HEK293 (cell line): ENCODE measurements at regions not wholly inside any gene's neighbourhood (a gene's known extent, or its start where the extent isn't known, plus 50 kb on each side); places are given as distances from the start of the nearest gene placed in this dataset.

Source experiments
- CTCF ChIA-PET: fragments of 350-600 bp; formaldehyde crosslinking; extraction: SDS; loops from one replicate; lab custom pipeline; 2021; ENCODE audit warnings: antibody characterized with exemption; lab: Yijun Ruan, JAX
- POLR2A ChIA-PET: fragments of 300-600 bp; formaldehyde crosslinking; extraction: SDS; loops from one replicate; lab custom pipeline; 2020; ENCODE audit warnings: antibody characterized with exemption, inconsistent platforms; lab: Yijun Ruan, JAX
- H3K27ac ChIP-seq: fragments of 200-500 bp; sonication (Bioruptor generic); 2 replicates; pipeline ENCODE4 v1.5.1; 2014; ENCODE audit warnings: low read depth, low read length, control low read depth, inconsistent platforms; ENCODE audit errors: extremely low read depth
- H3K36me3 ChIP-seq, 2 experiments: fragments of 200-500 bp in 1 of 2; sonication (Bioruptor generic) in 1 of 2; 1 replicate in 1 of 2; 2 replicates in 1 of 2; pipeline ENCODE4 v1.5.1; 2014 to 2017; ENCODE audit warnings: inconsistent platforms in 2 of 2, low read length in 2 of 2; ENCODE audit not compliant: control insufficient read depth in 2 of 2, insufficient read depth in 1 of 2
- H3K4me1 ChIP-seq: fragments of 200-500 bp; sonication (Bioruptor generic); 2 replicates; pipeline ENCODE4 v1.5.1; 2014; ENCODE audit warnings: mild to moderate bottlenecking, low read length, inconsistent platforms; ENCODE audit not compliant: control insufficient read depth, insufficient read depth
- H3K4me3 ChIP-seq: 2 replicates; pipeline ENCODE4 v1.5.1; 2011; ENCODE audit warnings: low read depth, mild to moderate bottlenecking, control low read depth, low read length, moderate library complexity
- H3K9me3 ChIP-seq: fragments of 200-500 bp; sonication (Bioruptor generic); 2 replicates; pipeline ENCODE4 v1.5.1; 2014; ENCODE audit warnings: low read depth, low read length, inconsistent platforms; ENCODE audit not compliant: control insufficient read depth, insufficient read depth
- GLI2 ChIP-seq: fragments of 450-650 bp; formaldehyde crosslinking; IDR thresholded peaks from 2 replicates; pipeline ENCODE4; 2017; ENCODE audit warnings: missing biosample characterization, missing genetic modification characterization, low read depth, borderline replicate concordance
- KLF1 ChIP-seq: fragments of 450-650 bp; formaldehyde crosslinking; IDR thresholded peaks from 2 replicates; pipeline ENCODE4 v1.5.1; 2016; ENCODE audit warnings: missing biosample characterization, missing genetic modification characterization
- KLF8 ChIP-seq: fragments of 450-650 bp; formaldehyde crosslinking; IDR thresholded peaks from 2 replicates; pipeline ENCODE4 v1.5.1; 2016; ENCODE audit warnings: missing biosample characterization, missing genetic modification characterization
- OSR2 ChIP-seq: fragments of 450-650 bp; formaldehyde crosslinking; IDR thresholded peaks from 2 replicates; pipeline ENCODE4 v1.5.1; 2016; ENCODE audit warnings: missing biosample characterization, missing genetic modification characterization
- REPIN1 ChIP-seq: fragments of 450-650 bp; formaldehyde crosslinking; IDR thresholded peaks from 2 replicates; pipeline ENCODE4 v1.5.1; 2017; ENCODE audit warnings: missing biosample characterization, missing genetic modification characterization, low read depth
- ZBTB48 ChIP-seq: fragments of 450-650 bp; formaldehyde crosslinking; IDR thresholded peaks from 2 replicates; pipeline ENCODE4 v1.5.1; 2016; ENCODE audit warnings: missing biosample characterization, missing genetic modification characterization
- ZNF169 ChIP-seq: fragments of 450-650 bp; formaldehyde crosslinking; IDR thresholded peaks from 2 replicates; pipeline ENCODE4 v1.5.1; 2016; ENCODE audit warnings: missing biosample characterization, missing genetic modification characterization
- ZNF223 ChIP-seq: fragments of 450-650 bp; formaldehyde crosslinking; IDR thresholded peaks from 2 replicates; pipeline ENCODE4 v1.5.1; 2016; ENCODE audit warnings: missing biosample characterization, missing genetic modification characterization
- ZNF23 ChIP-seq: fragments of 450-650 bp; formaldehyde crosslinking; IDR thresholded peaks from 2 replicates; pipeline ENCODE4 v1.5.1; 2016; ENCODE audit warnings: missing biosample characterization, missing genetic modification characterization, borderline replicate concordance
- ZNF248 ChIP-seq: fragments of 450-650 bp; formaldehyde crosslinking; IDR thresholded peaks from 2 replicates; pipeline ENCODE4 v1.5.1; 2017; ENCODE audit warnings: missing biosample characterization, missing genetic modification characterization
- ZNF341 ChIP-seq: fragments of 450-650 bp; formaldehyde crosslinking; IDR thresholded peaks from 2 replicates; pipeline ENCODE4; 2016; ENCODE audit warnings: low read depth, missing biosample characterization, missing genetic modification characterization
- ZNF404 ChIP-seq: fragments of 450-650 bp; formaldehyde crosslinking; IDR thresholded peaks from 2 replicates; pipeline ENCODE4 v1.5.1; 2017; ENCODE audit warnings: missing biosample characterization, missing genetic modification characterization
- ZNF596 ChIP-seq: fragments of 450-650 bp; IDR thresholded peaks from 2 replicates; pipeline ENCODE4 v1.5.0; 2018; ENCODE audit warnings: missing biosample characterization, mild to moderate bottlenecking, missing genetic modification characterization, moderate library complexity
- ZXDB ChIP-seq: fragments of 450-650 bp; formaldehyde crosslinking; IDR thresholded peaks from 2 replicates; pipeline ENCODE4 v1.5.1; 2016; ENCODE audit warnings: missing biosample characterization, missing genetic modification characterization
- TF ChIP-seq, protein P1 (sequence below): fragments of 450-650 bp; formaldehyde crosslinking; conservative IDR thresholded peaks from 2 replicates; pipeline ENCODE4 v1.5.1; 2016; ENCODE audit warnings: low read depth, missing biosample characterization, missing genetic modification characterization
- TF ChIP-seq, protein P2 (sequence below): fragments of 450-650 bp; formaldehyde crosslinking; IDR thresholded peaks from 2 replicates; pipeline ENCODE4 v1.5.1; 2016; ENCODE audit warnings: missing biosample characterization, missing genetic modification characterization
- TF ChIP-seq, protein P3 (sequence below): fragments of 450-650 bp; formaldehyde crosslinking; IDR thresholded peaks from 2 replicates; pipeline ENCODE4 v1.5.1; 2016; ENCODE audit warnings: missing biosample characterization, missing genetic modification characterization, borderline replicate concordance
- TF ChIP-seq, protein P4 (sequence below): fragments of 450-650 bp; formaldehyde crosslinking; IDR thresholded peaks from 2 replicates; pipeline ENCODE4 v1.5.1; 2017; ENCODE audit warnings: missing biosample characterization, missing genetic modification characterization
- TF ChIP-seq, protein P5 (sequence below): fragments of 450-650 bp; formaldehyde crosslinking; IDR thresholded peaks from 2 replicates; pipeline ENCODE4 v1.5.1; 2016; ENCODE audit warnings: missing biosample characterization, missing genetic modification characterization

DNA sequence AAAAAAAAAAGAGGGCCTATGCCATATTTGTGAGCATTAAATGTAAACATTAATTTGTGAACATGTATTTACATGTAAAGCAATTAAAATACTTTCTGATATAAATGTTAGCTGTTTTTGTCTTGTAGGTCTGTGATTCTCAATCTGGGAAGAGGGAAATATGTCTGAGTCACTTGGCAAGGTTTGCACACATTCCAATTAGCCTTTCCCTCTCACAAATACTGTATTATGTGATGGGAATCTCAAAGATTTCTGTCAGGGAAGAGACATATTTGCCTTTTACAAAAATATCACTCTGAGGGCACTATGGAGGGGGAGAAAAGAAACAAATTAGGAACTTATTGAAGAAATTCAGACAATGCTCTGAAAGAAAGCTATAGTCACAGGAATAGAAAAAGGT is 483.6 kb downstream of the GBE1 start (continued):
- TF ChIP-seq, protein P1, sequence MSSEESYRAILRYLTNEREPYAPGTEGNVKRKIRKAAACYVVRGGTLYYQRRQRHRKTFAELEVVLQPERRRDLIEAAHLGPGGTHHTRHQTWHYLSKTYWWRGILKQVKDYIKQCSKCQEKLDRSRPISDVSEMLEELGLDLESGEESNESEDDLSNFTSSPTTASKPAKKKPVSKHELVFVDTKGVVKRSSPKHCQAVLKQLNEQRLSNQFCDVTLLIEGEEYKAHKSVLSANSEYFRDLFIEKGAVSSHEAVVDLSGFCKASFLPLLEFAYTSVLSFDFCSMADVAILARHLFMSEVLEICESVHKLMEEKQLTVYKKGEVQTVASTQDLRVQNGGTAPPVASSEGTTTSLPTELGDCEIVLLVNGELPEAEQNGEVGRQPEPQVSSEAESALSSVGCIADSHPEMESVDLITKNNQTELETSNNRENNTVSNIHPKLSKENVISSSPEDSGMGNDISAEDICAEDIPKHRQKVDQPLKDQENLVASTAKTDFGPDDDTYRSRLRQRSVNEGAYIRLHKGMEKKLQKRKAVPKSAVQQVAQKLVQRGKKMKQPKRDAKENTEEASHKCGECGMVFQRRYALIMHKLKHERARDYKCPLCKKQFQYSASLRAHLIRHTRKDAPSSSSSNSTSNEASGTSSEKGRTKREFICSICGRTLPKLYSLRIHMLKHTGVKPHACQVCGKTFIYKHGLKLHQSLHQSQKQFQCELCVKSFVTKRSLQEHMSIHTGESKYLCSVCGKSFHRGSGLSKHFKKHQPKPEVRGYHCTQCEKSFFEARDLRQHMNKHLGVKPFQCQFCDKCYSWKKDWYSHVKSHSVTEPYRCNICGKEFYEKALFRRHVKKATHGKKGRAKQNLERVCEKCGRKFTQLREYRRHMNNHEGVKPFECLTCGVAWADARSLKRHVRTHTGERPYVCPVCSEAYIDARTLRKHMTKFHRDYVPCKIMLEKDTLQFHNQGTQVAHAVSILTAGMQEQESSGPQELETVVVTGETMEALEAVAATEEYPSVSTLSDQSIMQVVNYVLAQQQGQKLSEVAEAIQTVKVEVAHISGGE (tag by site-specific recombination), result no peak
- TF ChIP-seq, protein P2, sequence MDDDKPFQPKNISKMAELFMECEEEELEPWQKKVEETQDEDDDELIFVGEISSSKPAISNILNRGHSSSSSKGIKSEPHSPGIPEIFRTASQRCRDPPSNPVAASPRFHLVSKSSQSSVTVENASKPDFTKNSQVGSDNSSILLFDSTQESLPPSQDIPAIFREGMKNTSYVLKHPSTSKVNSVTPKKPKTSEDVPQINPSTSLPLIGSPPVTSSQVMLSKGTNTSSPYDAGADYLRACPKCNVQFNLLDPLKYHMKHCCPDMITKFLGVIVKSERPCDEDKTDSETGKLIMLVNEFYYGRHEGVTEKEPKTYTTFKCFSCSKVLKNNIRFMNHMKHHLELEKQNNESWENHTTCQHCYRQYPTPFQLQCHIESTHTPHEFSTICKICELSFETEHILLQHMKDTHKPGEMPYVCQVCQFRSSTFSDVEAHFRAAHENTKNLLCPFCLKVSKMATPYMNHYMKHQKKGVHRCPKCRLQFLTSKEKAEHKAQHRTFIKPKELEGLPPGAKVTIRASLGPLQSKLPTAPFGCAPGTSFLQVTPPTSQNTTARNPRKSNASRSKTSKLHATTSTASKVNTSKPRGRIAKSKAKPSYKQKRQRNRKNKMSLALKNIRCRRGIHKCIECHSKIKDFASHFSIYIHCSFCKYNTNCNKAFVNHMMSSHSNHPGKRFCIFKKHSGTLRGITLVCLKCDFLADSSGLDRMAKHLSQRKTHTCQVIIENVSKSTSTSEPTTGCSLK (tag by site-specific recombination), result no peak
- TF ChIP-seq ZNF341, result no peak
- TF ChIP-seq, all 188 proteins: peak for 0

DNA sequence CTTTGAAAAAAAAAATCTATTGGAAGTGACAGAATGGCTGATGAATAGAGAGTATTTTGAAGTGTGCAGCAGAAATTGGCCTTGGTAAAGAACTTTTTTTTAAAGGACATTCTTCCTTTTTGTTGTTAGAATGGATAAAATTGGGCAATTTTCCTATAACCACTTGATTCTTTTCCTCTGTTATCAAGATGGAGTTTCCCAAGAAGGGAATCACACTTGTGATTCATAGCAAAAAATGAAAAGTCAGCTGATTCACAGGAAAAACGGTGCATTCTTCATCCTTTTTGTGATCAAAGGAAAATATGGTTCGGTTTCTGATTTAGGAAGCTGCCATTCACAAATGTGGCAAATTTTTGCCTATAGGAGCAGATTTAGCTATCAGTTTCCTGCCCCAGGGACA is 486.8 kb downstream of the GBE1 start:
- no peaks in the 10 kb centered on the region for H3K4me1 ChIP-seq
- no peaks in the 10 kb centered on the region for H3K9me3 ChIP-seq
- H3K36me3 ChIP-seq, result no peaks in the 10 kb centered on the region
- no peak overlapping the region for H3K4me3 ChIP-seq
- no peak overlapping the region for H3K27ac ChIP-seq
- CTCF ChIA-PET, result no interaction called here
- TF ChIP-seq KLF1 (tag by site-specific recombination) (no peak), GLI2 (no peak), REPIN1 (no peak), ZXDB (tag by site-specific recombination) (no peak), ZNF596 (tag by site-specific recombination) (no peak), OSR2 (tag by site-specific recombination) (no peak)
- TF ChIP-seq, protein P3, sequence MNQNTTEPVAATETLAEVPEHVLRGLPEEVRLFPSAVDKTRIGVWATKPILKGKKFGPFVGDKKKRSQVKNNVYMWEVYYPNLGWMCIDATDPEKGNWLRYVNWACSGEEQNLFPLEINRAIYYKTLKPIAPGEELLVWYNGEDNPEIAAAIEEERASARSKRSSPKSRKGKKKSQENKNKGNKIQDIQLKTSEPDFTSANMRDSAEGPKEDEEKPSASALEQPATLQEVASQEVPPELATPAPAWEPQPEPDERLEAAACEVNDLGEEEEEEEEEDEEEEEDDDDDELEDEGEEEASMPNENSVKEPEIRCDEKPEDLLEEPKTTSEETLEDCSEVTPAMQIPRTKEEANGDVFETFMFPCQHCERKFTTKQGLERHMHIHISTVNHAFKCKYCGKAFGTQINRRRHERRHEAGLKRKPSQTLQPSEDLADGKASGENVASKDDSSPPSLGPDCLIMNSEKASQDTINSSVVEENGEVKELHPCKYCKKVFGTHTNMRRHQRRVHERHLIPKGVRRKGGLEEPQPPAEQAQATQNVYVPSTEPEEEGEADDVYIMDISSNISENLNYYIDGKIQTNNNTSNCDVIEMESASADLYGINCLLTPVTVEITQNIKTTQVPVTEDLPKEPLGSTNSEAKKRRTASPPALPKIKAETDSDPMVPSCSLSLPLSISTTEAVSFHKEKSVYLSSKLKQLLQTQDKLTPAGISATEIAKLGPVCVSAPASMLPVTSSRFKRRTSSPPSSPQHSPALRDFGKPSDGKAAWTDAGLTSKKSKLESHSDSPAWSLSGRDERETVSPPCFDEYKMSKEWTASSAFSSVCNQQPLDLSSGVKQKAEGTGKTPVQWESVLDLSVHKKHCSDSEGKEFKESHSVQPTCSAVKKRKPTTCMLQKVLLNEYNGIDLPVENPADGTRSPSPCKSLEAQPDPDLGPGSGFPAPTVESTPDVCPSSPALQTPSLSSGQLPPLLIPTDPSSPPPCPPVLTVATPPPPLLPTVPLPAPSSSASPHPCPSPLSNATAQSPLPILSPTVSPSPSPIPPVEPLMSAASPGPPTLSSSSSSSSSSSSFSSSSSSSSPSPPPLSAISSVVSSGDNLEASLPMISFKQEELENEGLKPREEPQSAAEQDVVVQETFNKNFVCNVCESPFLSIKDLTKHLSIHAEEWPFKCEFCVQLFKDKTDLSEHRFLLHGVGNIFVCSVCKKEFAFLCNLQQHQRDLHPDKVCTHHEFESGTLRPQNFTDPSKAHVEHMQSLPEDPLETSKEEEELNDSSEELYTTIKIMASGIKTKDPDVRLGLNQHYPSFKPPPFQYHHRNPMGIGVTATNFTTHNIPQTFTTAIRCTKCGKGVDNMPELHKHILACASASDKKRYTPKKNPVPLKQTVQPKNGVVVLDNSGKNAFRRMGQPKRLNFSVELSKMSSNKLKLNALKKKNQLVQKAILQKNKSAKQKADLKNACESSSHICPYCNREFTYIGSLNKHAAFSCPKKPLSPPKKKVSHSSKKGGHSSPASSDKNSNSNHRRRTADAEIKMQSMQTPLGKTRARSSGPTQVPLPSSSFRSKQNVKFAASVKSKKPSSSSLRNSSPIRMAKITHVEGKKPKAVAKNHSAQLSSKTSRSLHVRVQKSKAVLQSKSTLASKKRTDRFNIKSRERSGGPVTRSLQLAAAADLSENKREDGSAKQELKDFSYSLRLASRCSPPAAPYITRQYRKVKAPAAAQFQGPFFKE (tag by site-specific recombination), result no peak
- TF ChIP-seq, all 188 proteins: peak for 0
- POLR2A ChIA-PET, result no interaction called here

DNA sequence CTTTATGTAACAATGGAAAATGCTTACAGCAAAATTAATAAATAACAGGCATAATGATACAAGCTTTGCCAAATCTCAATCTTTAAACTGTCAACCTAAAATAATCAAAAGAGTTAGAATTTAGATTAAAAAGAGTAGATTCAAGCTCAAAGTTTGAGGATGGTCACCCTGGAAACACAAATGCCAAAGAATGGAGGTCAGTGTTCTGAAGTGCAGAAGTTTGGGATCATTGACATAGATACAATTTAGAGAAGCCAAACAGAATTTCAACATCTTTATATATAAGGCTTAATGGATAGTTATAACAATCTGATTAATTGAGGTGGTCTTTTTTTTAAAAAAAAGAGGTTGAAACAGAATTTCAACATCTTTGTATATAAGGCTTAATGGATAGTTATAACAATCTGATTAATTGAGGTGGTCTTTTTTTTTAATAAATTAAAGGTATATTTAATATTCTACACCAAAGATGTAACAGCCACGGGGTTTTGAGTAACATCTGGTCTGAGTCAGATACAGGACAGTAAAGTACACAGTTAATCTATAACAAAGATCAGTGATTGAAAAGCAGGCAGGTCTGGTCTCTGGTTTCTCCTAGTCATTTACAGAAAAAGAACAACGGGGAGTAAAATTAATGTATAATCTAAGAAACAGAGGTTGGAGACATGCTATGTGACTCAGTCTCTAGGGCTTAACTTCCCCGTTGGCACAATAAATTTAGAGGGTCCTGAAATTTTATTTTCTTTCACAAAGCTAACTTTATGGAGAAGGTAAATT is 490.7 kb downstream of the GBE1 start:
- TF ChIP-seq ZNF248 (tag by site-specific recombination) (no peak), ZNF223 (no peak), ZNF404 (tag by site-specific recombination) (no peak), ZBTB48 (no peak), ZNF23 (no peak), KLF8 (no peak), ZNF169 (tag by site-specific recombination) (no peak)
- TF ChIP-seq, protein P4, sequence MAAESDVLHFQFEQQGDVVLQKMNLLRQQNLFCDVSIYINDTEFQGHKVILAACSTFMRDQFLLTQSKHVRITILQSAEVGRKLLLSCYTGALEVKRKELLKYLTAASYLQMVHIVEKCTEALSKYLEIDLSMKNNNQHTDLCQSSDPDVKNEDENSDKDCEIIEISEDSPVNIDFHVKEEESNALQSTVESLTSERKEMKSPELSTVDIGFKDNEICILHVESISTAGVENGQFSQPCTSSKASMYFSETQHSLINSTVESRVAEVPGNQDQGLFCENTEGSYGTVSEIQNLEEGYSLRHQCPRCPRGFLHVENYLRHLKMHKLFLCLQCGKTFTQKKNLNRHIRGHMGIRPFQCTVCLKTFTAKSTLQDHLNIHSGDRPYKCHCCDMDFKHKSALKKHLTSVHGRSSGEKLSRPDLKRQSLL (tag by site-specific recombination), result no peak
- TF ChIP-seq, protein P5, sequence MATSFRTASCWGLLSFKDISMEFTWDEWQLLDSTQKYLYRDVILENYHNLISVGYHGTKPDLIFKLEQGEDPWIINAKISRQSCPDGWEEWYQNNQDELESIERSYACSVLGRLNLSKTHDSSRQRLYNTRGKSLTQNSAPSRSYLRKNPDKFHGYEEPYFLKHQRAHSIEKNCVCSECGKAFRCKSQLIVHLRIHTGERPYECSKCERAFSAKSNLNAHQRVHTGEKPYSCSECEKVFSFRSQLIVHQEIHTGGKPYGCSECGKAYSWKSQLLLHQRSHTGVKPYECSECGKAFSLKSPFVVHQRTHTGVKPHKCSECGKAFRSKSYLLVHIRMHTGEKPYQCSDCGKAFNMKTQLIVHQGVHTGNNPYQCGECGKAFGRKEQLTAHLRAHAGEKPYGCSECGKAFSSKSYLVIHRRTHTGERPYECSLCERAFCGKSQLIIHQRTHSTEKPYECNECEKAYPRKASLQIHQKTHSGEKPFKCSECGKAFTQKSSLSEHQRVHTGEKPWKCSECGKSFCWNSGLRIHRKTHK, result no peak
- CTCF ChIA-PET, result interaction anchor here (1.2 kb wide), 1 partner anchor 31 kb away, joined by 3 read pairs; no protein-coding TSS in a partner anchor
- POLR2A ChIA-PET, result no interaction called here
- Histone ChIP-seq H3K4me3 (no peak overlapping the region), H3K9me3 (no peaks in the 10 kb centered on the region), H3K4me1 (no peaks in the 10 kb centered on the region), H3K36me3 (no peaks in the 10 kb centered on the region), H3K27ac (no peak overlapping the region)
